ENCODE measurements at regions not wholly inside any gene's neighbourhood (a gene's known extent, or its start where the extent isn't known, plus 50 kb on each side); places are given as distances from the start of the nearest gene placed in this dataset.

DNA sequence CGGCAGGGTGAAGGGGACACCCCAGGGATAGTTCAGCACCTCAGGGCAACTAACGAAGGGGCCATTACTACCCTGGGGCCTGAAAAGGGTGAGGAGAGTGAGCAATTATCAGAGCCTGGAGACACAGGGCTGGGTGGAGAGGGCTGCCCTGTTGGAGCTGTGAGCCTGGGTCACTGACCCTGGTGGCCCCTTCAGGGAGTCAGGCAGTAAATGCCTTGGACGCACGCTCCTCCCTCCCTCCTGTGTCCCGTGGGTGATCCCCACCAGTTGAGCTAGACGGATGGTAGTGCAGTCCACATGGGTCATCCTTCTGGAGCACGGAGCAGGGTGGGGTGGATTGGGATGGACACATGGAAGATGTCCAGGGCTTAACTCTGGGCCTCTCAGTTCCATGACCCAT, 305.3 kb downstream of the PTPRU start:
- DNase-seq (ENCODE audit: low read depth in 2 of 2): no peak

DNA sequence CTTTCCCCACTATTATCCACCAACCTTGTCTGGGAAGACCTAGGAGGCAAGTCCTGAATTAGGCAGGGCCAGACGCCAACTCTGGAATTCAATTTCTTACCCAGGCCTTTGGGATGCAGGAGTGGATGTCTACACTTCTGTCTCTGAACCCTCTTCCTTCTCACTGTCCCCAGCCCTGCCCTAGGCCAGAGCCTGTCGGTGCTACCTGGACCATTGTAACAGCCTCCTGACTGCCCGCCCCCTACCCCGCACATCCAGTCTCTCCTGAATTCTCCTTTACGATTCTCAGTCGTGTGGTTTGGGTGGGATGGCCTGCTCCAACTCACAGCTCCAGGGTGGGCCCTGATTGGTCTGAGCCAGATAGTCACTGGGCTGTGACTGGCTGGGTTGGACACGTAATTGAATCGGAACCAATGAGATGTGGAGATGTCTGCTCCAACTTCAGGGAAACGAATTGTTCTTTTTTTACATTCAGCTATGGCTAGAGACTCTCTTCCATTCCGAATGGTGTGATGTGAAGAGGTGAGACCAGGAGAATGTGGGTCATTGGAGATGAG, 304.6 kb downstream of the PTPRU start:
- no peak for DNase-seq (ENCODE audit: low read depth in 2 of 2)

DNA sequence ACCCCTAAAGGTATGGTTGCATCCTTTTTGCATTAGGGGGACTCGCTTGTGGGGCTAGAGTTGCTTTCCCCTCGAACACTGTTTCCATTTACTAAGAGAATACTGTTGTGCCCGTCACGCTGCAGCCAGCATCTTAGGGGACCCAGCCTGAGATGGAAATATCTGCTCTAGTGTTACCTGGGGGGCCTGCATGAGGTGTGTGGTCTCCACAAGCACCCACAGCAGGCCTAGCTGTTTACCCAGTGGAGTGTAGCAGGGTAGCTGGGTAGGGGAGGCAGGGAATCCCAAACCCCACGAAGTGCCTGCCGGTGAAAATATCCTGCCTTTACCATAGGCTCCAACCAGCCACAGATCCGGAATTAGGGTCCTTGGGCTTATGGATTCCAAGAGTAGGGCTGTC, 303.6 kb downstream of the PTPRU start:
- no peak for DNase-seq (ENCODE audit: low read depth in 2 of 2)

DNA sequence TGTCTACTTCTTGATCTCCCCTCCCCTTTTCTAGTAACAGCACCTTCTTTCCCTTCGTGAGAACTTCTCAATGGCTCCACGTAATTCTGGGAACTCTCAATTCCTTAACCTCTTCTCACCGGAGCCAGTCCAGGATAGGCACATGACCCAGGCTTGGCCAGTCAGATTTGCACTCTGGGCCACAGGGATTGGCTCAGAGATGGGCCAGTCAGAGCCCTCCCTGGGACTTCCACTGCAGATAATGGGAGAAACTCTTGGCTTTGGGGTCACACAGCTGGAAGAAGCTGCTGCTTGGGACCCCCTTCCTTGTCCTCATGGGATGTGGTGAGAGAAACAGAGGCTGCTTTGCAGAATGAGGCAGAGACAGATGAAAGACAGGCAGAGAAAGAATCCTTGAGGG, 302.3 kb downstream of the PTPRU start:
- DNase-seq (ENCODE audit: low read depth in 2 of 2): no peak

DNA sequence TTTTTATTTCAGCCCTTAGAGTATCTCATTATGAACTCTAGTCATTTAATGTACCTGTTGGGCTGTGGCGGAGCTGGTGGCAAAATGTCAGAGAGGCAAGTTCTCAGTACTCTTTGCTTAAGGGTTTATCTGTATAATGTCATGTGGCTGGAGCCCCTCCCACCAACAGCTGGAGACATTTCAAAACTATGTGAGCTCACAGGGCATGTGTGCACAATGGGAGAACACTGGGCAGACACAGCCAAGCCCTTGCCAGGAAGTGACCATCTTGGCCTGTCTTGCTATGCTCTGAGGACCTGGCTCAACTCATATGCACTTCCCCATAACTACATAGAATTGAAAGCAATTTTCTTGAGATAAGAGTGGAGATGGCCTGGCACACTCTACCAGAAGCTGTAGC, 296.4 kb downstream of the PTPRU start:
- no peak for DNase-seq (ENCODE audit: low read depth in 2 of 2)

DNA sequence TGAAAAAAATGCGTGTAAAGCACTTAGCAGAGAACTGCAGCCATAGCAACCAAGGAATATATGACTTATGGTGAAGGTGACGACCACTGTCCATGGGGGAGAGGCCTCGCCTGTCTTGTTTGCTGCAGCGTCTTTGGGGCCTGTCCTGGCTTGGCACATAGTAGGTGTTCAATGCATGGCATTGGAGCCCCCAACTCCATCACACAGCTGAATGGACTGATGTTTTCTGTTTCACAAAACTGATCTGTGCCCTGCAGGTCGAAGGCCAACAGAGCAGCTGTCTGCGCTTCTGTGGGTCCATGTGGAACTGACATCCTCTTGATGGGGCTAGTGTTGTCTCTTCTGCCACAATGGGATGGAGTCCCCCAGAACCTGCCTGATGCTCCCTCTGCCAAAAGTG, 296.0 kb downstream of the PTPRU start:
- no peak for DNase-seq (ENCODE audit: low read depth in 2 of 2)

DNA sequence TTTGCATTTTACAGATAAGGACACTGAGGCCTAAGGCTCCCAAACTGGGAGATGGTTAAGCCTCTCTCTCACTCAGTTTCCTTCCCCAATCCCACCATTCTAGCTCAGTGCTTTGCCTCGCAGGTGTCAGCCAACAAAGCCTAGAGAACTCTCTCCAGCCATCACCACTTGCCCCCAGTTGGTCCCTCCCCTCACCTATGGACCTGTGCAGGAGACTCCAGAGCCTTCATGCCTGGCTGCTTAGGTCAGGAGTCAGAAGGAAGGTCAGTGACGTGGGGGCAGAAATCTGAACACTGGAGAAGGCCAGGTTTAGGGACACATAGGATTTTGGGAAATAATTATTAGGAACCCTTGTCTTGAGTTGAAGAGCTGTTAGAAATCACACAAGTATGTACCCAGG, 295.3 kb downstream of the PTPRU start:
- DNase-seq (ENCODE audit: low read depth in 2 of 2): no peak

DNA sequence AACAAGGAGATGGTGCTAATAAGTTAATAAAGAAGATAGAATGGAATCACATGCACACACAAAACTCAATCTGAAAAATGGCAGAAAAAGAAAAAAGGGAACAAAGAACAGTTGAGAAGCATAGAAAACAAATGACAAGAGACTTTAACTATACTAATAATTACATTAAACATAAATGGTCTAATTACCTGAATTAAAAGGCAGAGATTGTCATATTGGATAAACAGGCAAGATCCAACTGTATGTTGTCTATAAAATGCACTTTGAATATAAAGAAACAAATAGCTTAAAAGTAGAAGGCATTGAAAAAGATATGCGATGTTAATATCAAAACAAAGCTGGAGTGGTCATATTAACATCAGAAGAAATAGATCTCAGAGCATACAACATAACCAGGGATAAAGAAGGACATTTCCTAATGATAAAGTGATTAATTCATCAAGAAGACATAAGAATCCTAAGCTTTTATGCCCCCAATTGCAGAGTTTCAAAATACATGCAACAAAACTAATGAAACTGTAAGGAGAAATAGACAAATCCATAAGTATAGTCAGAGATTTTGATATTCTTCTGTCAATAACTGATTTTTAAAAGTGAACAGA, 293.5 kb downstream of the PTPRU start:
- DNase-seq (ENCODE audit: low read depth in 2 of 2): no peak

DNA sequence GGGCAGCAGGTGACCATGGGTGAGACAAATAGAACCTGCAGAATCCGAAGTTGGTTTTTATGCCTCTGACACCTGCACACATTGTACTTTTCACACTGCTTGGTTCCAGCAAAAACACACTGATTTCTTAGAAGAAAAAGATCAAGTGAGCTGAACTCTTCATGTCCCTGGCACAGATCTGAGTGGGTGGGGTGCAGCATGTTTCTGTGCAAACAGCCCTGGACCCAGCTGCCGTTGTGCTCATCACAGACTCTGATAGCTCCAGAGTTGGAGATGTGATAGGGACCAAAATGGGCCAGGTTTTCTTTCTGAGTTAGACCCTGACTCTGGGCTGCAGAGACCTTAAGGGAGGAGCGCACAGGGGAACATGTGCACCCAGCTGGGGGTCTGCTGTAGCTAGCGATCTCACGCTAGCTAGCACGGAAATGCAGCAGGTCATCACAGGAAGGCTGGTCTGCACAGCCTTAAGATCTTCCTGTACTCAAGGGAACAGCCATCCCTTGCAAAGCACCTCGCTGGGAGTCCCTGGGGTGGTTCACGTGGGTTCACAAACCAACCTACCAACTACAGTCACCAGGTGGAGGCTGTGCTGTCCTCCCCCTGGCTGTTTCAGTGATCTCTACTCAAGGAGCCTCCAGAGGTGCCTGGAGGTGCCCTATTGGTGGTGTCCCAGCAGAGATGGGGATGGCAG, 291.1 kb downstream of the PTPRU start:
- no peak for DNase-seq (ENCODE audit: low read depth in 2 of 2)

DNA sequence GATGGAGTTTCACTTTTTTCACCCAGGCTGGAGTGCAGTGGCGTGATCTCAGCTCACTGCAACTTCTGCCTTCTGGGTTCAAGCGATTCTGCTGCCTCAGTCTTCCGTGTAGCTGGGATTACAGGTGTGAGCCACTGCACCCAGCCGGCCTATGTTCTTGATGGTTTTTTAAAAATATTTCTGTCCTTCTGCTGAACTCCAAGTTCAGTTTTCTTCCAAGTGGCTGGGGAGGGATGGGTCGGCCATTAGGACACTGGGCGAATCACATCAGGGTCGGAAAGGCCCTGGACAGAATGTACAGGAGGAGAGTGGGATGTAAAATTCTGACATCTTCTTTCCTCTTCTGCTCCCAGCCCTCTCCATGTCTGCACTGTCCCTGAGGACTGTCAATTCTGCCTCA, 289.6 kb downstream of the PTPRU start:
- no peak for DNase-seq (ENCODE audit: low read depth in 2 of 2)

DNA sequence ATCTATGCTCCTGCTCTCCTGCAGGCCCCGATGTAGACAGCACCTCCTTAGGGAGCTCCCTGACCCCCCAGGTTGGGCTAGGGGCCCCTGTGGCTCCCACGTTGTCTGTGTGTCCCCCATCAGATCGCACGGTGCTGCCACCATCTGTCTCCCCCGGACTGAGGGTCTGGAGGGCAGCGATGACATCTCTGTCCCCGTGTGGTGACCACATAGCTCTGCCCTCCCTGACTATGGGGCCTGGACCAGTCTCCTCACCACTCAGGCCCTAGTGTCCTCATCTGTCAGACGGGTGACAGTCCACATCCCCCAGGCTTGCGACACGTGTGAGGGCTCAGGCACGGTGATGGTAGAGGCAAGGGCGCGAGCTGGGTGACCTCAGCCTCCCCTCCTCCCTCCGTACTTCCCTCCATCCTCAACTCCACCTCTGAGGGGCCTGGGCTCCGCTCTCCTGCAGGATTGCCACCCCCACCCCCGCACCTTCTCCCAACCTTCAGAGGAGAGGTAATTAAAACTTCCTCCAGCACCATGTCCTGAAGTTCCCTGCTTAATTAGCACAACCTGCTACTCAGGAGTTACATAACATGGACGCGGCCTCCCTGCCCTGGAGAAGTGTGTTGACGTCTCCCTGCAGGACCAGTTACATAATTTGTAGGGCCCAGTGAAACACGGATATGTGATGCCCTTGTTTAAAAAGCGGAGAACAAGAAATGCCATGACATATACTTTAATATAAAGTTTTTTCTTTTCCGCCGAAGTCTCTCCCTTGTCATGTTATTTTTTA, 288.2 kb downstream of the PTPRU start:
- DNase-seq (ENCODE audit: low read depth in 2 of 2): no peak

DNA sequence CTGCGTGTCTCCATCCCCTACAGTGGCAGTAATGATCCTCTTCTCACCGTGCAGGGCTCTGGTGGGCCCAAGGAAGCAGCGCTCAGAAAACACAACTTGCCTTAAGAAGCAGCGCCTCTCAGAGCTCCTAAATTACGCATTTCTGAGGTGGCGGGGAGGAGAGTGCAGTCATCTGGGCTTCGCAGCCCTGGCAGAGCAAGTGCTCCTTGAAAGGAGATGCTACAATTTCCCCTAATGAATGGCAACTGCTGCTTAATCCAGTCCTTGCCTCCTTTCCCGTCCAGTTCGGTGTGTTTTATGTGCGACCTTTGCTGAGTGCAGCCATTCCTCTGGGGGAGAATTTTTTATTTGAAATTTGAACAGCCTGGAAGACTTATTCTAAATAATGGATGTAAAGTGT, 287.3 kb downstream of the PTPRU start:
- DNase-seq (ENCODE audit: low read depth in 2 of 2): no peak

DNA sequence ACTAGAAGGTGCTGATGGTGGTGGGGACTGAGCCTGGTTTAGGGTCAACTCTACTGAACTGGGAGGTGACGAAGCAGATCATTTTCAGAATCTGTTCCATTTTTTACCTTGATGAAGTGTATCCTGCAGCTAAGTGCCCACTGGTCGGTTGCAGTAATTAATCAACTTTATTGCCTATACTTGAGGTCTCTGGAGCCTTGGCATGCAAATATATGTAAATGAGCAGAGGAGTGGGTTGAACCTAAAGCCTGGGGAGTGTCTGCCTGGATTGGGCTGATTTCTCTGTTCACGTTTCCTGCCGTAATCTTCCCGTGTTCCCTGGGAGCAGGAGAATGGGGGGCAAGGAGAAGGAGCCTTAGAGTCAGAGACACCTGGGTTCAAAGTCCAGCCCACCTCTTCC, 286.8 kb downstream of the PTPRU start:
- no peak for DNase-seq (ENCODE audit: low read depth in 2 of 2)

DNA sequence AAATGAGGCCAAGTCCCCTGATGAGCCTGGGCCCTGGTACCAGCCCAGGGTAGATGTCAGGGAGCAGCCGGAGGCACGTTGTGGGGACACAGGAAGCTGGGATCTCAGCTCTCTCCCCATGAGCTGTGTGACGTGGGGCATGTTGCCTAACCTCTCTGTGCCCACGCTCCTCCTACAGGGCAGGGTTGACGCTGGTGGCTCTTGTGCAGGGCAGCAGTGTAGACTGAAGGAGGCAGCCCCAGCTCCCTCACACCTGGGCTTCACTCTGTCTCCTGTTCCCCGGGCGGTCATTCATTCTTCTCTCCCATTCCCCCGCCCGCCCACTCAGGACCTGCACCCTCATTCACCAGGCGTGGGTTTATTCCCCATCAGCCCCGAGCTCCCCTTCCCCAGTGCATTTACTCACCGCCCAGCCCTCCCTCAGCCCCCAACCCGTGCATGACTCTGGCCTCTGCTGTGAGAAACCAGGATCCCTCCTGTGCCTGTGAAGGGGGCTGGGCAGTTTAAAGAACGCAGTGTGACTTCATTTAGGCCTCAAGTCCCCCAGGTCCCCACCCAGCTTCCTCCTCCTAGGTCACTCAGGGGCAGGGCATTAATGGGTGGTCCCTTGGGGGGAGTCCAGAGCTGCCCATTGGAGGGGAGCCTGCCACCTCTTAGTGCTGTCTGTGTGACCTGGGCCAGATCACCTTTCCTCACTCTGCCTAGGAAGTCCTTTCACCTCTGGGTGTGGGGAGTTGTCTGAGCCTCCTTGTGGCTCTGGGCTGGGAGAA, 285.7 kb downstream of the PTPRU start:
- no peak for DNase-seq (ENCODE audit: low read depth in 2 of 2)

DNA sequence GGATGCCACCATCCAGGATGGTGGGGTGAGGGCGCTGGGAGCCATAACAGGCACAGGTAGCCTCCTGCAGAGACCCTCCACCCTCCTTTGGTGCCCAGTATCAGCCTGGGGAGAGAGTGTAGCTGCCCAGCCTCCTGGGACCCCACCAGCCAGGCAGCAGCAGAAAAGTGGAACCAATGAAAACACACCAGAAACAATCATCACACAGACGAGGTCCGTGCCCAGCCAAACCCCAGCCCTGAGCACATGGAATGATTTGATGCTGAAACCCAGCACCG, 285.1 kb downstream of the PTPRU start:
- no peak for DNase-seq (ENCODE audit: low read depth in 2 of 2)

DNA sequence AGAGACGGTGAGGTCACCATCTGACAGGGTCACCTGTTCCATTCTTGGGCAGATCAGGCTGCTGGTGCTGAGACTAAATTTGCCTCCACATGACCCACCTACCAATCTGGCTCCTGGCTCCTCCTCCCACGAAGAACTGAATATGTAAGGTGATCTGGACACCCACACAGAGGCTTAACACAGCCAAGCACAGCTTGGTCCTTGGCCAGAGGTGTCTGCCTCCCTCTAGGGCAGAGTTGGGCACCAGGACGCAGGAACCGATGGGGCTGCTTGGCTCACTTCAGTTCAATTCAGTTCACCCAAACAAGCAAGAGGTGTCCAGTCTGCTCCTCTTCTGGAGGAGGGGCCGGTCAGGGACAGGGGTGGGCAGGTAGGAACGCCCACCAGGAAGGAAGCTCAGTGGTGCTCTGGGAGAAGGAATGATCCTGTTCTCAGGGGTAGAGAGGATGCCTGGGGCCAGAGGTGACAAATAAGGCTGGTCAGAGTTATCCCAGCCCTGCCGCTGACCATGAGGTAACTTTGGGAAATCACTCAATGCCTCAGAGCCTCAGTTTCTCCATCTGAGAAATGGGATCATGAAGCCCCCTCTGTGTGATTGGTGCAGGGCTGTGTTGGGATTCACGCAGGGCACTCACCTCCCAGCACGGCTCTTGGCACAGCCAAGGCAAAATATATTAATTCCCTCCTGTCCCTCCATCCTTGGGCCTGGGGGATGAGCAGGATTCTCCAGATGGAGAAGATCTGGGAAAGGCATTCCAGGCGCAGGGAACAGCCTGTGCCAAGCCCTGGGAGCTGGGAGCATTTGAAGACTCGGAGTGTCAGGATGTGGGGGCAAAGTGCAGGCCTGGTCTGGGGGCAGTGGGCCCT, 284.5 kb downstream of the PTPRU start:
- no peak for DNase-seq (ENCODE audit: low read depth in 2 of 2)

DNA sequence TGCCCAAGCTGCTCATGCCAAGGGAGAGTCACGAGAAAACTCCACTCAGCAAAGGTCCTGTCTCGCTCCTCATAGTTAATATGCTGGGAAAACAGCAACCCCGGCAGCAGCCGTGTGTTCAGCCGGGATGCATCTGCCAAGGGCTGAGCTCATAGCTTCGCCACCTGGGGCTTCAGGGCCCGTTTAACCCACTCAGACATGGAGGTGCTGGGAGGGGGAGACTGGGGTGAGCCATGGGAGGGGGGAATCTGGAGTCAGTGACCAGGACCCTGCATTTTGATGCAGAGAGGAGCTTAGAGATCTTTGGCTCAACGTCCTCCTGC, 283.4 kb downstream of the PTPRU start:
- no peak for DNase-seq (ENCODE audit: low read depth in 2 of 2)

DNA sequence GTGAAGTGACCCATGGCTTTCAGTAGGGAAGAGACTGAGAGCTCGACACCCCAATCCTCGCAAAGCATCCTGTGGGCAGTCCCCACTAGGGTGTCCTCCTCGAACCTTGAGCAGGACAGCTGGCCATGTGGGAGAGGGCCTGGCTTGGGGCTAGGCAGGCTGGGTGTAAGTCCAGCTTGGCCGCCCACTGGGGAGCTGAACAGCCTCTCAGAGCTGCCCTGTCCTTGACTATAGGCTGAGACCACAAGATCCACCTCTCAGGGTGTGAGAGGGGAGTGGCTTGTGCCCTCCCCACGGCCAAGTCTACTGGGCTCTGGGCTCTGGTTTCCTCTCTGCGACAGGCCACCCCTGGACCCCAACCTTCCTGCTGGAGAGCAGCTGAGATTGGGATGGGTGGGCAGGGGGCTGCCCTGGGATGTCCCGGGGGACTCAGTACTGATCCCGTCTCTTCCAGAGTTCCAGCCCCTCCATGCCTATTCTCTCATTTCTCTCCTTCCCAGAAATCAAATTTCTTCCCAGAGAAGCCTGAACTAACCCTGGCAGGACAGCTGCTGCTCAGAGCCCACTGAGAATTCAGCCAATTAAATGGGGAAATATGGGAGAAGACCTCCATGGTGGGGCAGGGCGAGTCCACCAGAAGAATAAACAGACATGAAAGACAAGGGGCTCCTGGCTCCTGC, 282.9 kb downstream of the PTPRU start:
- no peak for DNase-seq (ENCODE audit: low read depth in 2 of 2)

DNA sequence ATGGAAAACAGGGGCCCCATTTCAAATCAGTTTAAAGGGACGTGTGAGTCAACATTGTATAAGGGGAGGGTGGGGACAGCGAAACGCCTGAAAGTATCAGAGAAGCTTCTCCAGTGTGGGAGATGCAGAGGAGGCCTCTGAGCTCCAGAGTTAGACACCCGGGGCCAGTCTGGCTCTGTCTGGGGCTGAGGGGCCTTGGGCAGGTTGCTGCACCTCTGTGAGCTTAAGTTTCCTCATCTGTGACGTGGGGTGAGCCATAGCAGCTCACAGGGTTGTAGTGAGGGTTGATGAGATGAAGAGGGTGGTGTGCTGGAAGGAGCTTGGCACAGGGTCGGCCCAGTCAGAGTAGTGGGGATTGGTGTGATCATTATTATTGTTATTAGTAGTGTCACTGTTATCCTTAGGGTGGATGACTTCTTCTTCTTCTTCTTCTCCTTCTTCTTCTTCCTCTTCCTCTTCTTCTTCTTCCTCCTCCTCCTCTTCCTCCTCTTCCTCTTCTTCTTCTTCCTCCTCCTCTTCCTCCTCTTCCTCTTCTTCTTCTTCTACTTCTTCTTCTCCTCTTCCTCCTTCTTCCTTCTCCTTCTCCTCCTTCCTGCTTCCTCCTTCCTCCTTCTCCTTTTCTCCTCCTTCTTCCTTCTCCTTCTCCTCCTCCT, 282.0 kb downstream of the PTPRU start:
- DNase-seq (ENCODE audit: low read depth in 2 of 2): no peak

DNA sequence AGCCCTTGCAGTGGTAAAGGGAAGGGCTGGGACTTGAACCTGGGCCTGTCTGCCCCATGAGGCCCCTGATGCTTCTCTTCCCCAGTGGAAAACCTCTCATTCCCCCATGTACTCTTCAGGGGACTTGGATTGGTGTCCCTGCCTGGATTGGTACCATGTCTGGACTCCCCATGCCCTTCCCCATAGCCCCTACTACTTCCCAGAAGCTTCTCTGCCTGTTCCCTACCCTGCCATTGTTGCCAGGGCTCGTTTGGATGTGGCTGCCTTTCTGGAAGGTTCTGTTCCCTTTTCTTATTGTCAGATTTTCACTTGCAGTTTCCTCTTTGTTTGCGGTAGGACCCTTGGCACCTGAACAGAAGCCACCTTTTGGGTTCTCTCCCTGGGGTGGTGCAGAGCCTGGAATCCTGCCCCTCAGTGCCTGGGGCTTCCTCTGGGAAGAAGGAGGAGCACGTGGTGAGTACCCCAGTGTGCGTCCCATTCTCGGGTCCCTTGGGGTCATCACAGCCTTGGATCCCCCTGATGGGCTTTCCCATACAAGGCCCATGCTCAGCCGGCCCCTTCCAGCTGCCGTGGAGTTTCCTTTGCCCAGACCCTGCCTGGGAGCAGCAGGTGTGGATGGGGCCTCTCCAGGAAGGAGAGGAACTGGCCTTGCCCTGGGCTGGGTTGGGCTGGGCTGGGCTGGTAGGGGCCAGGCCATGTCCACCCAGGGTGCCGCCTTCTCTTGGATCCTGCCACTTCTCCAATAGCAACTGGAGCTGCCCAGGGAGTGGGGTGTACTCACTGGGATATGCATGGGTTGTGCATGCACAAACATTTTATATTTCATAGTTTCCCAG, 281.1 kb downstream of the PTPRU start:
- DNase-seq (ENCODE audit: low read depth in 2 of 2): no peak

Data from stimulated activated CD4-positive, alpha-beta T cell treated with anti-CD3 and anti-CD28 coated beads, Interleukin-15, amount 100 ng/mL, for 48 hours (primary cell).